ENCODE measurements at regions not wholly inside any gene's neighbourhood (a gene's known extent, or its start where the extent isn't known, plus 50 kb on each side); places are given as distances from the start of the nearest gene placed in this dataset.

GRCh38 chrX:80170581-80170980, 156.0 kb downstream of the TBX22 start:
- Histone ChIP-seq H3K79me2 (ENCODE audit: insufficient read depth, low read length) (no peaks in the 10 kb centered on the region), H4K20me1 (ENCODE audit: insufficient read depth, low read length) (no peaks in the 10 kb centered on the region), H3K4me1 (ENCODE audit: insufficient read depth, low read length) (no peaks in the 10 kb centered on the region), H3K4me2 (ENCODE audit: insufficient read depth, low read length) (no peak overlapping the region), H3K27ac (ENCODE audit: low read length) (no peak overlapping the region), H3K36me3 (ENCODE audit: insufficient read depth, low read length) (no peaks in the 10 kb centered on the region), H3K9me3 (ENCODE audit: insufficient read depth, low read length, severe bottlenecking) (no peaks in the 10 kb centered on the region), H3K27me3 (ENCODE audit: insufficient read depth, low read length, poor library complexity) (no peaks in the 10 kb centered on the region), H3K4me3 (ENCODE audit: low read depth in 1 of 2, low read length in 2 of 2) (no peak overlapping the region), H3K9ac (ENCODE audit: low read depth, low read length) (no peak overlapping the region), H2AFZ (ENCODE audit: low read depth, low read length) (no peak overlapping the region)
- DNase-seq (no peak), ATAC-seq (ENCODE audit: insufficient read depth, low read depth) (no peak)
- TF ChIP-seq CTCF (IDR thresholded peaks at IDR 0.05; ENCODE audit: borderline replicate concordance, extremely low read depth, low read length, poor library complexity, severe bottlenecking): no peak
- TF ChIP-seq EZH2 (IDR thresholded peaks at IDR 0.05; ENCODE audit: borderline replicate concordance, low read depth, low read length, severe bottlenecking): no peak

GRCh38 chrX:80173261-80173660, 158.7 kb downstream of the TBX22 start:
- TF ChIP-seq EZH2 (IDR thresholded peaks at IDR 0.05; ENCODE audit: borderline replicate concordance, low read depth, low read length, severe bottlenecking): no peak
- no peak for TF ChIP-seq CTCF (IDR thresholded peaks at IDR 0.05; ENCODE audit: borderline replicate concordance, extremely low read depth, low read length, poor library complexity, severe bottlenecking)
- no peaks in the 10 kb centered on the region for H3K36me3 ChIP-seq (ENCODE audit: insufficient read depth, low read length)

GRCh38 chrX:80174925-80175574, 160.5 kb downstream of the TBX22 start:
- no peaks in the 10 kb centered on the region for H3K27me3 ChIP-seq (ENCODE audit: insufficient read depth, low read length, poor library complexity)
- DNase-seq: no peak
- no peaks in the 10 kb centered on the region for H4K20me1 ChIP-seq (ENCODE audit: insufficient read depth, low read length)
- no peak overlapping the region for H3K27ac ChIP-seq (ENCODE audit: low read length)
- TF ChIP-seq CTCF (IDR thresholded peaks at IDR 0.05; ENCODE audit: borderline replicate concordance, extremely low read depth, low read length, poor library complexity, severe bottlenecking): no peak
- TF ChIP-seq EZH2 (IDR thresholded peaks at IDR 0.05; ENCODE audit: borderline replicate concordance, low read depth, low read length, severe bottlenecking): no peak
- H3K4me2 ChIP-seq (ENCODE audit: insufficient read depth, low read length): no peak overlapping the region
- no peaks in the 10 kb centered on the region for H3K79me2 ChIP-seq (ENCODE audit: insufficient read depth, low read length)
- ATAC-seq (ENCODE audit: insufficient read depth, low read depth): no peak
- H3K9me3 ChIP-seq (ENCODE audit: insufficient read depth, low read length, severe bottlenecking): no peaks in the 10 kb centered on the region
- H3K36me3 ChIP-seq (ENCODE audit: insufficient read depth, low read length): no peaks in the 10 kb centered on the region
- H3K9ac ChIP-seq (ENCODE audit: low read depth, low read length): no peak overlapping the region
- H3K4me1 ChIP-seq (ENCODE audit: insufficient read depth, low read length): no peaks in the 10 kb centered on the region
- no peak overlapping the region for H3K4me3 ChIP-seq (ENCODE audit: low read depth in 1 of 2, low read length in 2 of 2)
- no peak overlapping the region for H2AFZ ChIP-seq (ENCODE audit: low read depth, low read length)

More at GRCh38 chrX:80173261-80173660, 158.7 kb downstream of the TBX22 start:
- Histone ChIP-seq H3K4me3 (ENCODE audit: low read depth in 1 of 2, low read length in 2 of 2) (no peak overlapping the region), H3K4me1 (ENCODE audit: insufficient read depth, low read length) (no peaks in the 10 kb centered on the region), H3K4me2 (ENCODE audit: insufficient read depth, low read length) (no peak overlapping the region), H3K79me2 (ENCODE audit: insufficient read depth, low read length) (no peaks in the 10 kb centered on the region), H3K27me3 (ENCODE audit: insufficient read depth, low read length, poor library complexity) (no peaks in the 10 kb centered on the region), H3K9ac (ENCODE audit: low read depth, low read length) (no peak overlapping the region), H4K20me1 (ENCODE audit: insufficient read depth, low read length) (no peaks in the 10 kb centered on the region), H3K27ac (ENCODE audit: low read length) (no peak overlapping the region), H3K9me3 (ENCODE audit: insufficient read depth, low read length, severe bottlenecking) (no peaks in the 10 kb centered on the region), H2AFZ (ENCODE audit: low read depth, low read length) (no peak overlapping the region)
- DNase-seq (no peak), ATAC-seq (ENCODE audit: insufficient read depth, low read depth) (no peak)
